22Rv1 (cell line): ENCODE measurements at regions not wholly inside any gene's neighbourhood (a gene's known extent, or its start where the extent isn't known, plus 50 kb on each side); places are given as distances from the start of the nearest gene placed in this dataset.

Source experiments
- H3K27ac ChIP-seq: fragments of 450-650 bp; 2 replicates; pipeline ENCODE4 v1.5.1; 2017
- CTCF ChIP-seq: fragments of 450-650 bp; IDR thresholded peaks from 2 replicates; pipeline ENCODE4 v1.5.1; 2017; ENCODE audit warnings: mild to moderate bottlenecking
- ZFX ChIP-seq: fragments of 450-650 bp; IDR thresholded peaks from 2 replicates; pipeline ENCODE4 v1.6.1; 2017; ENCODE audit warnings: antibody characterized with exemption, borderline replicate concordance

DNA sequence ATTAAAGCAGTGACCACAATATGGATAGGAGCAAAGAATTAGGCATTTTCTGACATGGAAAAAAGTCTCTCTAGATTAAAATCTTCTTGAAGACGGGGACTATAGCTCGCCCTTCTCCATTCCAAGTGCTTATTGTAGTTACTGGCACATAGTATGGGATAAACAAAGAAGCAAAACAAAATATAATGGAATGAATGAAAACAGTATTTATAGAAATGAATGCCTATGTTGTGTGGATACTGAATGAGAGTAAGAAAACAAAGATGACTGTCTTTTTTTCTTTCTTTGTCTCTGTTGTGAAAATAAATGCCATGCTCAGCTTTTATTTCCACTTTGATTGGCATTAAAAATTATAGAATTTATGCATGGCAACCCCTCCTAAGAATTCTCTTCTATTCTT is 1414.3 kb upstream of the ACO1 start:
- H3K27ac ChIP-seq: no peak overlapping the region
- no peak for TF ChIP-seq CTCF
- TF ChIP-seq ZFX: no peak

DNA sequence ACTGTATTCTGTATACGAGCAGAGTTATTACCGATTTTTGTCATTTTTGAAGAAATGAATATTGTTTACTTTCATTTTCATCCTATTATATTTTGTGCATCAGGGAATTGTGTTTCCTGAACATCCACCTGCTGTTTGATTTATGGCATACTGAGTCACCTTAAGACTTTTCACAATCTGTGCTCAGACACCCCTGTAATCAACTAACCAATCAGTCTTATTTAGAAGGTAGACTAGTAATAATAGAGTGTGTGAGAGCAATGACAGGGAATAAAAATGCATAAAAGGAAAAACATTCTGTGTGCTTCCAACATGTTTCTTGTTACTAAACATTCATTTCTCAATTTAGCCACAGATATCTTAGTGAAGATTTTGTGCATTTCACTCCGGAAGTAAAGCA is 1413.6 kb upstream of the ACO1 start:
- no peak overlapping the region for H3K27ac ChIP-seq
- TF ChIP-seq CTCF (no peak), ZFX (no peak)

DNA sequence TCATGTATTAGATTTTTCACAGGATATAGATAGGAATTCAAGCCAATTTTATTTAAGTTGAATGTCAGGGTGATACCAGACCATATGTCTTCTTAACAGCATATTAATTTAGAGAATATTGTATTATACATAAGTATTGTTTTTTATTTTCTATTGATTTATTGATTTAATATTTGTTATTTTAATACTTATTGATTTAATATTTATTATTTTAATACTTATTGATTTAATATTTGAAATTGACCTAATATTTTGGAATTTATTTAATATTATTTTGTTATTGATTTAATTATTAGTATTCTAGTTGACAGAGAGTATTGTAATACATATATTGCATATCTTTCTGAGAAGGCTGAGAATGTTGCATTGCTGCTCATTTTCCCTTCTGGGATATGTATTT is 1411.8 kb upstream of the ACO1 start:
- TF ChIP-seq CTCF: no peak
- TF ChIP-seq ZFX: no peak
- no peak overlapping the region for H3K27ac ChIP-seq

- H3K27ac ChIP-seq: no peak overlapping the region
- TF ChIP-seq ZFX (no peak), CTCF (no peak)
Measured at GRCh38 chr9:30977965-30978364, 1406.5 kb upstream of the ACO1 start.

GRCh38 chr9:30982301-30982700 is 1402.1 kb upstream of the ACO1 start:
- no peak overlapping the region for H3K27ac ChIP-seq
- TF ChIP-seq ZFX: no peak
- no peak for TF ChIP-seq CTCF

DNA sequence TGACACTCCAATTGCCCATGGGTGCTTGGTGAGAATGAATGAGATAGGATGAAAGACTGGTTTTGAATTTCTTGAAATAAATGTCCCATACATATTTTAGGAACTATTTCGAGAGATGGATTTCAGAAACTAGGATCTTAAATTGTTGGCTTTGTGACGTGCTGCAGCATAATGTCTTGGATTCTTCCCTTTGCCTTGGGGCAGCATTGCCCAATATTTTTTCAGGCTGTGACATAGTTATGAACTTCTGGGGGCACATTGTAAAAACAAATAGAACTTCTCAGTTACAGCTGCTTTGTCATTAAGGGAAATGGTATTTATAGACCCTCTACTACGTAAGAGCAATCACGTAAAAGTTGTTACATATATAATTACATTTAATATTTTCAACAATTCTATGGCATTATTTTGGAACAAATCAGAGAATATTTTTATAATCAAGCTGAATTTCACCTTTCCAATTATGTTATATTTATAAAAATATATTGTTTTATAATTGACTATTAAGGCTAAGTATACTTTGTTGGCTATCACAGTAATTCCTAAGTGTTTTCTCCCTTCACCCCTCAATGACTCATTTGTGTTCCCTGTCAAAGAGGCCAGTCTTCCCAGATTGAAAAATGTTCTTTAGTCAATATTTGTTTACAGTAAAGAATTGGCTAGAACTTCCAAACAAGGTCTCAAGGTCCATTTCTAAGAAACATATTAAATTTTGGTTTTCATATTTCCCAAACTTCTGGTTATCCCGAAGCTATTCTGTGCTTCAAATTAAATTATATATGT is 1388.3 kb upstream of the ACO1 start:
- TF ChIP-seq CTCF: no peak
- no peak for TF ChIP-seq ZFX
- peak overlapping the region; percentile 12 for H3K27ac ChIP-seq

DNA sequence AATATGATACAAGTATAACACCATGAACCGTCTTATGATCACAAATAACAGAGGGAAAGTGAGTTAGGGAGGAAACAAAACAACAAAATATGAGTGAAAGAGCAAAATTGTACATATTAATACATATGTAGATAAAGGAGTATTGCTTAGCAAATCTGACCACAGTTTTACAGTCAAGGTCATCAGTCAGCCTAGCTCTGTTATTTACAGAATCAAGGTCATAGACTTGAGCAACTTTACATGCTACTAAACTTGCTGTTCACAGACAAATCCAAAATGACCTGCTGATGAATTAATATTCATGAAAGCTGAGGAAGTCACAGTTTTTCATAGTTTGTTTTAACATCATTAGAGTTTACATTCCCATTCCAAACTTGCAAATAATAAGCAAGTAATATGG is 1387.7 kb upstream of the ACO1 start:
- H3K27ac ChIP-seq: peak overlapping the region; percentile 12
- no peak for TF ChIP-seq ZFX
- no peak for TF ChIP-seq CTCF
